Neuronal stem cell (in vitro differentiated cells): ENCODE measurements at regions not wholly inside any gene's neighbourhood (a gene's known extent, or its start where the extent isn't known, plus 50 kb on each side); places are given as distances from the start of the nearest gene placed in this dataset.

ENCODE experiments used
- DNase-seq: peaks from one replicate; pipeline ENCODE4 v3.0.0-alpha.2; 2013; ENCODE audit warnings: low spot score
- H2AFZ ChIP-seq: one replicate; pipeline ENCODE4 v1.6.1; 2013; ENCODE audit warnings: mild to moderate bottlenecking, low read length, inconsistent platforms
- H2AK5ac ChIP-seq: 2 replicates; pipeline ENCODE4 v1.6.1; 2013; ENCODE audit warnings: low read depth, mild to moderate bottlenecking, inconsistent platforms, low read length, moderate library complexity, mixed read lengths
- H2BK120ac ChIP-seq: 2 replicates; pipeline ENCODE4 v1.6.1; 2013; ENCODE audit warnings: low read depth, mild to moderate bottlenecking, inconsistent platforms, low read length, moderate library complexity, mixed read lengths
- H2BK12ac ChIP-seq: one replicate; pipeline ENCODE4 v1.6.1; 2013; ENCODE audit warnings: low read length, inconsistent platforms
- H2BK15ac ChIP-seq: 2 replicates; pipeline ENCODE4 v1.6.1; 2013; ENCODE audit warnings: mild to moderate bottlenecking, low read length, inconsistent platforms, mixed read lengths
- H2BK5ac ChIP-seq: one replicate; pipeline ENCODE4 v1.6.1; 2013; ENCODE audit warnings: inconsistent platforms, mild to moderate bottlenecking, low read length, moderate library complexity
- H3K14ac ChIP-seq: one replicate; pipeline ENCODE4 v1.6.1; 2013; ENCODE audit warnings: low read length, inconsistent platforms
- H3K18ac ChIP-seq: 2 replicates; pipeline ENCODE4 v1.6.1; 2013; ENCODE audit warnings: low read length, inconsistent platforms
- H3K23ac ChIP-seq: 2 replicates; pipeline ENCODE4 v1.6.1; 2013; ENCODE audit warnings: low read depth, mild to moderate bottlenecking, mixed read lengths, low read length, inconsistent platforms; ENCODE audit not compliant: poor library complexity
- H3K27ac ChIP-seq: replicated peaks from 3 replicates; pipeline ENCODE4 v1.5.1; 2013; ENCODE audit warnings: low read length, inconsistent platforms
- H3K27me3 ChIP-seq, 3 experiments: 2 replicates each; pipeline ENCODE4 v1.6.1; 2013; ENCODE audit warnings: low read length in 3 of 3, mild to moderate bottlenecking in 2 of 3, inconsistent platforms in 1 of 3, low read depth in 1 of 3, mixed read lengths in 1 of 3, moderate library complexity in 1 of 3; ENCODE audit not compliant: control insufficient read depth in 3 of 3, insufficient read depth in 3 of 3
- H3K36me3 ChIP-seq, 2 donors: replicated peaks in 1 of 2; 2 replicates each; pipeline ENCODE4 v1.6.1; 2013; ENCODE audit warnings: low read length in 2 of 2; ENCODE audit not compliant: control insufficient read depth in 2 of 2, insufficient read depth in 2 of 2
- H3K4ac ChIP-seq: 2 replicates; pipeline ENCODE4 v1.6.1; 2013; ENCODE audit warnings: inconsistent platforms, mild to moderate bottlenecking, low read length, moderate library complexity
- H3K4me1 ChIP-seq, 2 donors: 1 replicate in 1 of 2; 2 replicates in 1 of 2; pipeline ENCODE4 v1.6.1; 2013; ENCODE audit warnings: low read length in 2 of 2, low read depth in 1 of 2; ENCODE audit not compliant: control insufficient read depth in 2 of 2, insufficient read depth in 1 of 2
- H3K4me2 ChIP-seq: one replicate; pipeline ENCODE4 v1.6.1; 2013; ENCODE audit warnings: mild to moderate bottlenecking, low read length, inconsistent platforms; ENCODE audit not compliant: insufficient read depth, poor library complexity, severe bottlenecking
- H3K4me3 ChIP-seq, 2 donors: 2 replicates each; pipeline ENCODE4 v1.5.1; 2013; ENCODE audit warnings: low read length in 2 of 2, mild to moderate bottlenecking in 2 of 2, inconsistent platforms in 1 of 2, moderate library complexity in 1 of 2
- H3K79me1 ChIP-seq: one replicate; pipeline ENCODE4 v1.6.1; 2013; ENCODE audit warnings: low read depth, mild to moderate bottlenecking, inconsistent platforms, low read length, moderate library complexity
- H3K9ac ChIP-seq: one replicate; pipeline ENCODE4 v1.6.1; 2013; ENCODE audit warnings: mild to moderate bottlenecking, low read depth, low read length, inconsistent platforms; ENCODE audit not compliant: poor library complexity
- H3K9me3 ChIP-seq, 2 donors: replicated peaks in 1 of 2; 2 replicates each; pipeline versions ENCODE3 to v1.6.1; 2013; ENCODE audit warnings: low read length in 2 of 2, mild to moderate bottlenecking in 2 of 2, inconsistent platforms in 1 of 2, low read depth in 1 of 2, mixed read lengths in 1 of 2, moderate library complexity in 1 of 2; ENCODE audit not compliant: control insufficient read depth in 2 of 2, insufficient read depth in 1 of 2
- H4K8ac ChIP-seq: one replicate; pipeline ENCODE4 v1.6.1; 2013; ENCODE audit warnings: low read depth, mild to moderate bottlenecking, inconsistent platforms, low read length, moderate library complexity
- H4K91ac ChIP-seq: one replicate; pipeline ENCODE4 v1.6.1; 2013; ENCODE audit warnings: low read length, low read depth, mild to moderate bottlenecking, inconsistent platforms; ENCODE audit not compliant: poor library complexity
- WGBS, 2 donors: extraction: QIAGEN DNeasy Blood & Tissue Kit; methylation state at CpG; one replicate each; pipeline ENCODE4 v1.1.7; 2013; ENCODE audit warnings: missing lambda C conversion rate in 2 of 2, mixed read lengths in 1 of 2; ENCODE audit not compliant: insufficient read length in 2 of 2, insufficient replicate concordance in 1 of 2; ENCODE audit errors: extremely low coverage in 2 of 2; 5-methylcytosine and 5-hydroxymethylcytosine counted together

GRCh38 chr4:163810755-163811154 lies 316.3 kb downstream of the TMA16 start:
- H3K9ac ChIP-seq: no peak overlapping the region
- WGBS, 2 donors: no CpG with 5 or more reads among the region's 3 CpGs
- H3K18ac ChIP-seq: no peak overlapping the region
- no peak overlapping the region for H3K27ac ChIP-seq
- no peak overlapping the region for H2AFZ ChIP-seq
- DNase-seq: no peak
- H4K8ac ChIP-seq: no peak overlapping the region
- no peak overlapping the region for H3K14ac ChIP-seq
- no peak overlapping the region for H3K4me3 ChIP-seq
- no peaks in the 10 kb centered on the region for H3K9me3 ChIP-seq
- H3K79me1 ChIP-seq: no peaks in the 10 kb centered on the region
- no peak overlapping the region for H3K4ac ChIP-seq
- no peak overlapping the region for H2AK5ac ChIP-seq
- no peaks in the 10 kb centered on the region for H3K27me3 ChIP-seq
- no peak overlapping the region for H2BK12ac ChIP-seq
- no peak overlapping the region for H2BK15ac ChIP-seq
- no peaks in the 10 kb centered on the region for H3K4me1 ChIP-seq
- no peak overlapping the region for H3K23ac ChIP-seq
- no peak overlapping the region for H4K91ac ChIP-seq
- H3K36me3 ChIP-seq: no peaks in the 10 kb centered on the region
- H2BK5ac ChIP-seq: no peak overlapping the region
- H2BK120ac ChIP-seq: no peak overlapping the region
- H3K4me2 ChIP-seq: no peak overlapping the region

GRCh38 chr4:163815776-163816175 lies 321.3 kb downstream of the TMA16 start:
- no peak overlapping the region for H3K9ac ChIP-seq
- no peak overlapping the region for H3K18ac ChIP-seq
- H3K27me3 ChIP-seq: no peaks in the 10 kb centered on the region
- no peak overlapping the region for H3K23ac ChIP-seq
- H3K9me3 ChIP-seq: no peaks in the 10 kb centered on the region
- H3K4me2 ChIP-seq: no peak overlapping the region
- no peak overlapping the region for H2BK120ac ChIP-seq
- H2AK5ac ChIP-seq: no peak overlapping the region
- H2AFZ ChIP-seq: no peak overlapping the region
- H3K4ac ChIP-seq: no peak overlapping the region
- H3K36me3 ChIP-seq: no peaks in the 10 kb centered on the region
- WGBS, 2 donors: no CpG with 5 or more reads among the region's 2 CpGs
- no peaks in the 10 kb centered on the region for H3K4me1 ChIP-seq
- H3K79me1 ChIP-seq: no peaks in the 10 kb centered on the region
- DNase-seq: no peak
- H2BK5ac ChIP-seq: no peak overlapping the region
- no peak overlapping the region for H3K14ac ChIP-seq
- H3K4me3 ChIP-seq: no peak overlapping the region
- no peak overlapping the region for H3K27ac ChIP-seq
- no peak overlapping the region for H4K91ac ChIP-seq
- H2BK15ac ChIP-seq: no peak overlapping the region
- no peak overlapping the region for H4K8ac ChIP-seq
- H2BK12ac ChIP-seq: no peak overlapping the region

- WGBS, 2 donors: no CpG with 5 or more reads among the region's 1 CpG
- H3K27ac ChIP-seq: no peak overlapping the region
- H3K9ac ChIP-seq: no peak overlapping the region
- no peak overlapping the region for H2BK5ac ChIP-seq
- H2BK12ac ChIP-seq: no peak overlapping the region
- no peak overlapping the region for H3K4me2 ChIP-seq
- no peak overlapping the region for H4K91ac ChIP-seq
- no peak for DNase-seq
- no peak overlapping the region for H3K14ac ChIP-seq
- H2BK120ac ChIP-seq: no peak overlapping the region
- H3K18ac ChIP-seq: no peak overlapping the region
- H4K8ac ChIP-seq: no peak overlapping the region
- H3K23ac ChIP-seq: no peak overlapping the region
- H3K4me3 ChIP-seq: no peak overlapping the region
- no peak overlapping the region for H2AFZ ChIP-seq
- H3K4ac ChIP-seq: no peak overlapping the region
- no peak overlapping the region for H2BK15ac ChIP-seq
- H3K79me1 ChIP-seq: no peaks in the 10 kb centered on the region
- no peaks in the 10 kb centered on the region for H3K9me3 ChIP-seq
- no peaks in the 10 kb centered on the region for H3K27me3 ChIP-seq
- H2AK5ac ChIP-seq: no peak overlapping the region
- H3K4me1 ChIP-seq: no peaks in the 10 kb centered on the region
- H3K36me3 ChIP-seq: no peaks in the 10 kb centered on the region
Observed at GRCh38 chr4:163816494-163816893, 322.0 kb downstream of the TMA16 start.

- no peak overlapping the region for H2AFZ ChIP-seq
- no peak overlapping the region for H2AK5ac ChIP-seq
- H3K4me2 ChIP-seq: no peak overlapping the region
- no peak overlapping the region for H3K4me3 ChIP-seq
- H3K9ac ChIP-seq: no peak overlapping the region
- H3K4me1 ChIP-seq: no peaks in the 10 kb centered on the region
- H4K91ac ChIP-seq: no peak overlapping the region
- H2BK5ac ChIP-seq: no peak overlapping the region
- no peak overlapping the region for H2BK120ac ChIP-seq
- no peak overlapping the region for H2BK15ac ChIP-seq
- H3K27me3 ChIP-seq: no peaks in the 10 kb centered on the region
- DNase-seq: no peak
- H3K9me3 ChIP-seq: no peaks in the 10 kb centered on the region
- no peak overlapping the region for H3K4ac ChIP-seq
- H3K23ac ChIP-seq: no peak overlapping the region
- no peak overlapping the region for H3K18ac ChIP-seq
- H3K27ac ChIP-seq: no peak overlapping the region
- no peak overlapping the region for H4K8ac ChIP-seq
- no peak overlapping the region for H3K14ac ChIP-seq
- H3K79me1 ChIP-seq: no peaks in the 10 kb centered on the region
- H2BK12ac ChIP-seq: no peak overlapping the region
- H3K36me3 ChIP-seq: no peaks in the 10 kb centered on the region
- no CpG with 5 or more reads among the region's 3 CpGs for WGBS, 2 donors
Observed at GRCh38 chr4:163818673-163819072, 324.2 kb downstream of the TMA16 start.
